Right lobe of liver (tissue), 6 donors: ENCODE measurements at regions not wholly inside any gene's neighbourhood (a gene's known extent, or its start where the extent isn't known, plus 50 kb on each side); places are given as distances from the start of the nearest gene placed in this dataset.

Source experiments
- ATAC-seq, 4 donors: fragments of 200-7000 bp; cut with Tn5 transposase; one replicate each; pipeline ENCODE4 v1.9.1; 2020; ENCODE audit warnings: mild to moderate bottlenecking in 4 of 4, moderate library complexity in 4 of 4
- DNase-seq, 3 donors: peaks; one replicate each; pipeline ENCODE4 v3.0.0-alpha.2; 2020
- H3K27ac ChIP-seq, 3 donors: fragments of 200-600 bp; one replicate each; pipeline ENCODE4 v1.8.0; 2022
- H3K27me3 ChIP-seq, 2 donors: fragments of 200-600 bp; one replicate each; pipeline ENCODE4 v1.8.0; 2022
- H3K36me3 ChIP-seq, 4 donors: fragments of 200-600 bp; sonication (generic) in 1 of 4; one replicate each; pipeline versions ENCODE4 v1.5.1 to v1.8.0; 2017 to 2022; ENCODE audit warnings: control low read depth in 1 of 4
- H3K4me1 ChIP-seq, 4 donors: fragments of 200-600 bp; sonication (generic) in 1 of 4; one replicate each; pipeline versions ENCODE4 v1.5.1 to v1.8.0; 2017 to 2022; ENCODE audit warnings: control low read depth in 1 of 4
- H3K4me3 ChIP-seq, 3 donors: fragments of 200-600 bp; one replicate each; pipeline ENCODE4 v1.8.0; 2022
- H3K9me3 ChIP-seq, 4 donors: fragments of 200-600 bp; sonication (generic) in 1 of 4; one replicate each; pipeline versions ENCODE4 v1.5.1 to v1.8.0; 2017 to 2022; ENCODE audit warnings: control low read depth in 1 of 4
- POLR2A ChIP-seq: fragments of 450-650 bp; IDR thresholded peaks from one replicate; pipeline ENCODE4 v1.6.1; 2017; ENCODE audit warnings: antibody characterized with exemption, mild to moderate bottlenecking
- WGBS: methylation state at CpG from one replicate; pipeline ENCODE4 v1.1.6; 2018; ENCODE audit warnings: low coverage, low lambda C conversion rate; ENCODE audit not compliant: insufficient coverage; ENCODE audit errors: missing lambda C conversion rate; 5-methylcytosine and 5-hydroxymethylcytosine counted together
- intact Hi-C, 2 donors: fragments of 100-400 bp; cut with DNase I; formaldehyde crosslinking; loops; one replicate each; pipeline versions ENCODE4 v1.11.2 to v1.14.1; 2022
- TF ChIP-seq, protein P1 (sequence below), 4 donors: fragments of 200-600 bp in 3 of 4; fragments of 450-650 bp in 1 of 4; IDR thresholded peaks; one replicate each; pipeline versions ENCODE4 v1.5.1 to v1.8.0; 2016 to 2022; ENCODE audit warnings: antibody characterized with exemption in 4 of 4, mild to moderate bottlenecking in 2 of 4
- donor health status: DM: no; HTN: yes; CAD: no.
- donor health status: DM: no; HTN: no; CAD: no.
- donor health status: DM: no; HTN: no; CAD: no.
- donor health status: DM: no; HTN: yes; CAD: no.
- donor health status: DM: no; HTN: yes; CAD: no.

DNA sequence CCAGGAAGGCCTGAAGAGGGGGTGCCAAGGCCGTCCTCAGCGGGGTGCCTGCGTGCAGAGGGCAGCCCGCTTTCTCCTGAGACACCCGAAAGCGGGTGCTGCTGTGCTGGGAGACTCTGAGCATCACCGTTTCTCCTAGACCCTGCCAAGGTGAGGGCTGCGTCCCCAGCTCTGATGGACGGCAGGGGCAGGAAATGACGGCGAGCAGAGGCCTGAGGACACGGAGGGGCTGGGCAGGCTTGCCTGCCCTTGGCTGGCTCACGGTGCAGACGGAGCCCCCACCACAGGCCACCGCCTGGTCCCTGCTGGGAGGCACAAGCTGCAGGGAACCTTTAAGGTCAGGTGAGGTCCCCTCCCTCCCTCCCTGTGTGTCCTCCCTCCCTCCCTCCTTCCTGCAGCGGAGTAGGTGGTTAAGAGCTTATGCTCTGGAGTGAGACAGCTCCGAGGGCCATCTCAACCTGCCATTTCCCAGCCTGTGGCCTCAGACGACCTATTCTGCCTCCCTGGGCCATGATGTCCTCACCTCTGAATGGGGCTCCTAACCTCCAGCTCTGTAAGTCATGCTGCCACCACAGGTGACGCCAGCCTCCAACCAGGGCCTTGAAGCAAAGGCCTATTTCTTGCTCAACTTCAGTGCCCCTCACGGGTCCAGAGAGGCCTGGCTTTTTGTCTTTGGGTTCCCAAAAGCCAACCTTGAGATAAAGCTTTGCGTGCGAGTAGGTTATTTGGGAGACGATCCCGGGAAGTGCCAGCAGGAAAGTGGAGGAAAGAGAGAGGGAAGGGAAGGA, 54.2 kb upstream of the GRPEL1 start:
- peaks cover 0 to 18% (median 7%) of the 10 kb centered on the region in 4 donors for H3K4me1 ChIP-seq
- no peak overlapping the region for H3K4me3 ChIP-seq
- H3K27me3 ChIP-seq = no peaks in the 10 kb centered on the region
- no peak overlapping the region for H3K27ac ChIP-seq
- ATAC-seq = no peak
- no peak for TF ChIP-seq POLR2A
- TF ChIP-seq, protein P1, sequence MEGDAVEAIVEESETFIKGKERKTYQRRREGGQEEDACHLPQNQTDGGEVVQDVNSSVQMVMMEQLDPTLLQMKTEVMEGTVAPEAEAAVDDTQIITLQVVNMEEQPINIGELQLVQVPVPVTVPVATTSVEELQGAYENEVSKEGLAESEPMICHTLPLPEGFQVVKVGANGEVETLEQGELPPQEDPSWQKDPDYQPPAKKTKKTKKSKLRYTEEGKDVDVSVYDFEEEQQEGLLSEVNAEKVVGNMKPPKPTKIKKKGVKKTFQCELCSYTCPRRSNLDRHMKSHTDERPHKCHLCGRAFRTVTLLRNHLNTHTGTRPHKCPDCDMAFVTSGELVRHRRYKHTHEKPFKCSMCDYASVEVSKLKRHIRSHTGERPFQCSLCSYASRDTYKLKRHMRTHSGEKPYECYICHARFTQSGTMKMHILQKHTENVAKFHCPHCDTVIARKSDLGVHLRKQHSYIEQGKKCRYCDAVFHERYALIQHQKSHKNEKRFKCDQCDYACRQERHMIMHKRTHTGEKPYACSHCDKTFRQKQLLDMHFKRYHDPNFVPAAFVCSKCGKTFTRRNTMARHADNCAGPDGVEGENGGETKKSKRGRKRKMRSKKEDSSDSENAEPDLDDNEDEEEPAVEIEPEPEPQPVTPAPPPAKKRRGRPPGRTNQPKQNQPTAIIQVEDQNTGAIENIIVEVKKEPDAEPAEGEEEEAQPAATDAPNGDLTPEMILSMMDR (IDR thresholded peaks at IDR 0.05) = no peak
- intact Hi-C loops = no loop called here
- WGBS = 83% methylated on average over 7 of the region's 24 CpGs
- DNase-seq = no peak
- H3K9me3 ChIP-seq = no peaks in the 10 kb centered on the region
- no peaks in the 10 kb centered on the region for H3K36me3 ChIP-seq

DNA sequence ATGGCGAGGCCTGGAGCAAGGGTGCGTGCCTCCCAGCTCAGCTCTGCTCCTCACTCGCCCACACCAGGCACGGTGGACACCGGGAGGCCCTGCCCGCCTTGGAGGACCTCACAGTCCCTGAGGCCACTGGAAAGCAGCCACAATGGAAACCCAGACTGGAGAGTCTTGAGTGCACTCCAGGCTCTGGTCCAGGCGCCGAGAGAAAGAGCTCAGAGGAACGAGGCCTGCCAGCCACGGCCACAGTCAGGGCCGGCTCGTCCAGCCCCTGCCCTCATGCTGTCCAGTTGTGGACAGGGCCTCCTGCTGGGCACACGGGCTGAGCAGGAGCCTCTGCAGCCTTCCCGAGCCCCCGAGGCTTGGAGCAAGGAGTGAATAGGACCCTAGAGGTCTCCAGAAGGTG, 53.3 kb upstream of the GRPEL1 start:
- no CpG with 5 or more reads among the region's 15 CpGs for WGBS
- no peak for ATAC-seq
- no peak for TF ChIP-seq POLR2A
- TF ChIP-seq, protein P1 (IDR thresholded peaks at IDR 0.05) = no peak
- Histone ChIP-seq H3K4me1 (peaks cover 0 to 18% (median 7%) of the 10 kb centered on the region in 4 donors), H3K27me3 (no peaks in the 10 kb centered on the region), H3K9me3 (no peaks in the 10 kb centered on the region), H3K4me3 (no peak overlapping the region), H3K27ac (no peak overlapping the region), H3K36me3 (no peaks in the 10 kb centered on the region)
- DNase-seq = no peak
- intact Hi-C loops = no loop called here

DNA sequence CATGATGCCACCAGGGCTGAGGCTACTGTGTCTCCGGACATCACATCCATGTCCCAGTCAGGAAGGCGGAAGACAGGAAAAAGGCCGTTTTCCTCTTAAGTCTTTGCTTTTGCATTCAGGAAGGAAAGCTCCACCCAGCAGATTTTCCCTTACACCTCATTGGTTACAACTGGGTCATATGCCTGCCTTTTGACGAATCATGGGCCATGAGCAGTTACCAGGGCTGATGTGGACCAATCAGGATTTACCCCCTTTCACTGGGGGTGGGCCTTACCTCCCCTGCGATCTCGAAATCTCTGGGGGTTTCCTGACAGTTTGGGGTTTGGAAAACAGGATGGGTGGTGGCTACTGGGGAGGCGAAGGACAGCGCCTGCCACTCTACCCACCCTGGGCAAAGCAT, 52.5 kb upstream of the GRPEL1 start:
- no peak for DNase-seq

DNA sequence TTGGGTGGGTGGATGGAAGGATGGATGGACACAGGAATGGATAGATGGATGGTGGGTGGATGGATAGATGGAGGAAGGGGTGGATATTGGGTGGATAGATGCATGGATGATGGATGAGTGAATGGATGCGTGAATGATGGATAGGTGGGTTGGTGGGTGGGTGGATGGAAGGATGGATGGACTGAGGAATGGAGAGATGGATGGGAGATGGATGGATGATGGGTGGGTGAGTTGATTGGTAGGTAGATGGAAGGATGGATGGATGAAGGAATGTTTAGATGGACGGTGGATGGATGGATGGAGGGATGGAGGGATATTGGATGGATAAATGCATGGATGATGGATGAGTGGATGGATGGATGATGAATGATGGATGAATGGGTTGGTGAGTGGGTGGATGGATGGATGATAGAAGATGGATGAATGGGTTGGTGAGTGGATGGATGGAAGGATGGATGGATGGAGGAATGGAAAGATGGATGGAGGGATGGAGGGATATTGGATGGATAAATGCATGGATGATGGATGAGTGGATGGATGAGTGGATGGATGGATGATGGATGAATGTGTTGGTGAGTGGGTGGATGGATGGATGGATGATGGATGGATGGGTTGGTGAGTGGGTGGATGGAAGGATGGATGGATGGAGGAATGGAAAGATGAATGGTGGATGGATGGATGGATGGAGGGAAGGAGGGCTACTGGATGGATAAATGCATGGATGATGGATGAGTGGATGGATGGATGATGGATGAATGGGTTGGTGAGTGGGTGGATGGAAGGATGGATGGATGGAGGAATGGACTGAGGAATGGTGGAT, 50.4 kb upstream of the GRPEL1 start:
- no peaks in the 10 kb centered on the region for H3K9me3 ChIP-seq
- H3K27me3 ChIP-seq = no peaks in the 10 kb centered on the region
- no peak overlapping the region for H3K27ac ChIP-seq
- no peak for TF ChIP-seq POLR2A
- TF ChIP-seq, protein P1 (IDR thresholded peaks at IDR 0.05) = no peak
- intact Hi-C loops = no loop called here
- no peak for ATAC-seq
- DNase-seq = no peak
- H3K36me3 ChIP-seq = no peaks in the 10 kb centered on the region
- H3K4me1 ChIP-seq = no peaks in the 10 kb centered on the region
- no peak overlapping the region for H3K4me3 ChIP-seq
- WGBS = 43% methylated on average over 2 of the region's 2 CpGs

More for the DNA sequence above, 52.5 kb upstream of the GRPEL1 start:
- TF ChIP-seq, protein P1 (IDR thresholded peaks at IDR 0.05) = no peak
- TF ChIP-seq POLR2A = no peak
- Histone ChIP-seq H3K27ac (no peak overlapping the region), H3K4me1 (peaks cover 0 to 13% (median 5%) of the 10 kb centered on the region in 4 donors), H3K4me3 (no peak overlapping the region), H3K9me3 (no peaks in the 10 kb centered on the region), H3K36me3 (no peaks in the 10 kb centered on the region), H3K27me3 (no peaks in the 10 kb centered on the region)
- 78% methylated on average over 6 of the region's 8 CpGs for WGBS
- intact Hi-C loops = no loop called here
- no peak for ATAC-seq
